Dendritic cell treated with granulocyte-macrophage colony-stimulating factor and Interleukin-4, amounts not matched to agents 40 ng/mL and 50 ng/mL, for 4 days (primary cell): ENCODE measurements at regions not wholly inside any gene's neighbourhood (a gene's known extent, or its start where the extent isn't known, plus 50 kb on each side); places are given as distances from the start of the nearest gene placed in this dataset.

Source experiments
- H3K27ac Mint-ChIP-seq: one replicate; pipeline ENCODE4 v1.8.0; 2022; ENCODE audit warnings: mild to moderate bottlenecking, mixed read lengths
- H3K27me3 Mint-ChIP-seq: one replicate; pipeline ENCODE4 v1.8.0; 2022; ENCODE audit warnings: mild to moderate bottlenecking, mixed read lengths
- H3K36me3 Mint-ChIP-seq: one replicate; pipeline ENCODE4 v1.8.0; 2022; ENCODE audit warnings: low read depth, mixed read lengths
- H3K4me1 Mint-ChIP-seq: one replicate; pipeline ENCODE4 v1.8.0; 2022; ENCODE audit warnings: low read depth, mixed read lengths
- H3K4me3 Mint-ChIP-seq: one replicate; pipeline ENCODE4 v1.8.0; 2022; ENCODE audit warnings: mild to moderate bottlenecking, moderate library complexity, mixed read lengths
- H3K9me3 Mint-ChIP-seq: one replicate; pipeline ENCODE4 v1.8.0; 2022; ENCODE audit warnings: mixed read lengths
- intact Hi-C: fragments of 100-400 bp; cut with micrococcal nuclease; formaldehyde crosslinking; loops from one replicate; pipeline ENCODE4 v1.15.0; 2022

DNA sequence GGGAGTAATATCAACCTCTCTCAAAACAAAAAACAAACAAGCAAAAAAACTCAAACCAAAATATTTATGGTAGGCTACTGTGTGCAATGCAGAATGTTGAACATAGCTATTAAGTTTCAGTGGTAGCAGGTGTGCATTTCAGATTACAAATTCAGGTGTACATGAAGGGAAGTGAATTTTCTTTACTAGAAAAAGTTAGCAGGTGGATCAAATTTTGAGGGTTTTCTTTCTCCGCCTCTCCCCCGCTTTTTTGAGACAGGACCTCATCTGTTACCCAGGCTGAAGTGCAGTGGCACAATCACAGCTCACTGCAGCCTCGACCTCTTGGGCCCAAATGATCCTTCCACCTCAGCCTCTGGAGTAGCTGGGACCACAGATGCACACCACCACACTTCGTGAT is 109.7 kb upstream of the GOLIM4 start:
- no peak overlapping the region for H3K27ac Mint-ChIP-seq

DNA sequence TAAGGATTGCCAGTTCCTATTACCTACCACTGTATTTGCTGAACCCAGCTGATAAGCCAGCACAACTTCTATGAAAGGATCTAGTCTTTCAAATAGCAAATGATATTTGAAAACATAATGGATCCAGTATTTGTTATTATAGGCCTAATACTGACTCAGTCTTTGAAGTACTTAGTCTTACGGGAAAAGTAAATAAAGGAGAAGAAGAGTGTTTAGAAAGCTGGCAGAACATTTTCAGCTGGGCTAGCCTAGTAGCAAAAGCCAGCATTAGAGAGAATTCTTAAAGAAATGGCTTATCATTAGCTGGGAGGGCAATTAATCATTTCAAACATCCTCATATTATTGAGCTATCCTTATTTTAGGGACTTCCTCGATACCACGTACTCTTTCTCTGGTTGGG is 101.4 kb upstream of the GOLIM4 start:
- Mint-ChIP-seq H3K36me3 (no peaks in the 10 kb centered on the region), H3K4me3 (no peak overlapping the region), H3K27me3 (no peaks in the 10 kb centered on the region), H3K27ac (no peak overlapping the region), H3K9me3 (no peaks in the 10 kb centered on the region), H3K4me1 (no peaks in the 10 kb centered on the region)
- intact Hi-C loops: no loop called here

More for the DNA sequence above, 109.7 kb upstream of the GOLIM4 start:
- Mint-ChIP-seq H3K36me3 (no peaks in the 10 kb centered on the region), H3K9me3 (no peaks in the 10 kb centered on the region), H3K27me3 (no peaks in the 10 kb centered on the region), H3K4me3 (no peak overlapping the region), H3K4me1 (no peaks in the 10 kb centered on the region)
- intact Hi-C loops: no loop called here

GRCh38 chr3:168191856-168192255 is 96.1 kb upstream of the GOLIM4 start:
- no peak overlapping the region for H3K4me3 Mint-ChIP-seq
- no peaks in the 10 kb centered on the region for H3K27me3 Mint-ChIP-seq
- no peak overlapping the region for H3K27ac Mint-ChIP-seq
- H3K4me1 Mint-ChIP-seq: no peaks in the 10 kb centered on the region
- no peaks in the 10 kb centered on the region for H3K9me3 Mint-ChIP-seq
- no peaks in the 10 kb centered on the region for H3K36me3 Mint-ChIP-seq
- intact Hi-C loops: no loop called here

- no peaks in the 10 kb centered on the region for H3K27me3 Mint-ChIP-seq
- H3K9me3 Mint-ChIP-seq: no peaks in the 10 kb centered on the region
- intact Hi-C loops: no loop called here
- no peaks in the 10 kb centered on the region for H3K4me1 Mint-ChIP-seq
- H3K27ac Mint-ChIP-seq: no peak overlapping the region
- H3K36me3 Mint-ChIP-seq: no peaks in the 10 kb centered on the region
- no peak overlapping the region for H3K4me3 Mint-ChIP-seq
These were observed 91.5 kb upstream of the GOLIM4 start for GRCh38 chr3:168187233-168187632.

DNA sequence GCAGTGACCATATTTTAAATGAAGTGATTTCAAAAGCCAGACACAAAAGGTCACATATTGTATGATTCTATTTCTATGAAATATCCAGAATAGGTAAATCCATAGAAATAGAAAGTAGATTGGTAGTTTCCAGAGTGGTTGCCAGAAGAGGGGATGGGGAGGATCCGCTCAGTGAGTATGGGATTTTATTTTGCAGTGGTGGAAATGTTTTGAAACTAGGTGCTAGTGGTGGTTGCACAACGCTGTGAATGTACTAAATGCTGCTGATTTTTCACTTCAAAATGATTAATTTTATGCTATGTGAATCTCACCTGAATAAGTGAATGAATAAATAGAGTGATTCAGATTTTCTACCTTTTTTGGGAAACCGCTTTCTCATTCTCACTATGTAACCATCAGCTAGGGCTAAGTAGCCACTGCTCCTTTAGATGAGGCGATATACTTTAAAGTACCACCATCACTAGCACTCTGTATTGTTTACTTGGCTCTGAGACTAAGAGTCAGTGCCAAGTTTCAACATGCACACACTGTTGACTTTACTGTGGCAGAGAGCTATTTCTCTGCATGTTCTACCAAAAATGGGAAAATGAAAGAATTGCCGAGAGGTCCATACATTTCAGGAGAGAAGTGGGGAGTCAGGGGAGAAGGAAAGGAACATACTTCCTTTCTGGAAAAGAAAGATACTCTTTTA is 90.7 kb upstream of the GOLIM4 start:
- H3K27me3 Mint-ChIP-seq: no peaks in the 10 kb centered on the region
- no peak overlapping the region for H3K27ac Mint-ChIP-seq
- no peaks in the 10 kb centered on the region for H3K9me3 Mint-ChIP-seq
- H3K4me1 Mint-ChIP-seq: no peaks in the 10 kb centered on the region
- H3K4me3 Mint-ChIP-seq: no peak overlapping the region
- no peaks in the 10 kb centered on the region for H3K36me3 Mint-ChIP-seq
- intact Hi-C loops: no loop called here

GRCh38 chr3:168183774-168184173 is 88.0 kb upstream of the GOLIM4 start:
- no peaks in the 10 kb centered on the region for H3K36me3 Mint-ChIP-seq
- no peaks in the 10 kb centered on the region for H3K9me3 Mint-ChIP-seq
- H3K4me3 Mint-ChIP-seq: no peak overlapping the region
- no peaks in the 10 kb centered on the region for H3K4me1 Mint-ChIP-seq
- H3K27ac Mint-ChIP-seq: no peak overlapping the region
- intact Hi-C loops: no loop called here
- no peaks in the 10 kb centered on the region for H3K27me3 Mint-ChIP-seq

- no peak overlapping the region for H3K27ac Mint-ChIP-seq
- no peaks in the 10 kb centered on the region for H3K4me1 Mint-ChIP-seq
- no peaks in the 10 kb centered on the region for H3K9me3 Mint-ChIP-seq
- intact Hi-C loops: loop anchor here (5.0 kb wide), 2 partner anchors 241 to 331 kb away; no protein-coding TSS in a partner anchor
- no peak overlapping the region for H3K4me3 Mint-ChIP-seq
- no peaks in the 10 kb centered on the region for H3K36me3 Mint-ChIP-seq
- H3K27me3 Mint-ChIP-seq: no peaks in the 10 kb centered on the region
These were observed 73.0 kb upstream of the GOLIM4 start for GRCh38 chr3:168168743-168169142.

- H3K4me3 Mint-ChIP-seq: peak overlapping the region; percentile 4
- H3K27ac Mint-ChIP-seq: no peak overlapping the region
- intact Hi-C loops: loop anchor here (1.0 to 5.0 kb wide), 3 partner anchors 118 to 328 kb away; no protein-coding TSS in a partner anchor
- no peaks in the 10 kb centered on the region for H3K36me3 Mint-ChIP-seq
- no peaks in the 10 kb centered on the region for H3K9me3 Mint-ChIP-seq
- H3K4me1 Mint-ChIP-seq: no peaks in the 10 kb centered on the region
- H3K27me3 Mint-ChIP-seq: no peaks in the 10 kb centered on the region
These were observed 69.9 kb upstream of the GOLIM4 start for GRCh38 chr3:168165390-168166269.

DNA sequence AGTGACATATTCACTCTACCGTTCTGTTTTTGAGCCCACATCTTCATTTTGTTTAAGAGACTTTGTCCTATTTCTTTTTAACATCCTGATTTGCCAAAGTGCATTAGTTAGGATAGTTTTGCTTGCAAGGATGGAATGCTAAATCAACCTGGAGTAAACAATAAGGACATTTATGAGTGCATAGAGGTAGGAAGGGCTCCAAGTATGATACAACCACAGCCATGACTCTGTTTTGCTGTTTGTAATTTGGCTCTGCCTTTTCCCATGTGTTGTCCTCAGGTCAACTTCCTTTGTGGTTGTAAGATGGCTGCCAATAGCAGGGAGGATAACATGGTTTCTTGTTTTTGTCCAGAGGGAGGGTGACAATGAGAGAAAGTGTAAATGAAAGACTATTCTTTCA is 66.4 kb upstream of the GOLIM4 start:
- H3K9me3 Mint-ChIP-seq: no peaks in the 10 kb centered on the region
- peaks cover 8% of the 10 kb centered on the region for H3K4me1 Mint-ChIP-seq
- intact Hi-C loops: loop anchor here (2.0 kb wide), 1 partner anchor 67 kb away; the partner anchor contains the start of gene GOLIM4
- H3K27me3 Mint-ChIP-seq: no peaks in the 10 kb centered on the region
- H3K4me3 Mint-ChIP-seq: no peak overlapping the region
- no peak overlapping the region for H3K27ac Mint-ChIP-seq
- no peaks in the 10 kb centered on the region for H3K36me3 Mint-ChIP-seq

- H3K4me1 Mint-ChIP-seq: peaks cover 13% of the 10 kb centered on the region
- H3K9me3 Mint-ChIP-seq: no peaks in the 10 kb centered on the region
- no peaks in the 10 kb centered on the region for H3K36me3 Mint-ChIP-seq
- no peak overlapping the region for H3K27ac Mint-ChIP-seq
- H3K4me3 Mint-ChIP-seq: no peak overlapping the region
- no peaks in the 10 kb centered on the region for H3K27me3 Mint-ChIP-seq
- intact Hi-C loops: loop anchor here (2.0 kb wide), 1 partner anchor 67 kb away; the partner anchor contains the start of gene GOLIM4
These were observed 66.0 kb upstream of the GOLIM4 start for GRCh38 chr3:168161696-168162095.

GRCh38 chr3:168157903-168158302 is 62.2 kb upstream of the GOLIM4 start:
- Mint-ChIP-seq H3K27me3 (peaks cover 2% of the 10 kb centered on the region), H3K27ac (no peak overlapping the region), H3K9me3 (peaks cover 10% of the 10 kb centered on the region), H3K36me3 (no peaks in the 10 kb centered on the region), H3K4me1 (peaks cover 33% of the 10 kb centered on the region), H3K4me3 (no peak overlapping the region)
- intact Hi-C loops: no loop called here

DNA sequence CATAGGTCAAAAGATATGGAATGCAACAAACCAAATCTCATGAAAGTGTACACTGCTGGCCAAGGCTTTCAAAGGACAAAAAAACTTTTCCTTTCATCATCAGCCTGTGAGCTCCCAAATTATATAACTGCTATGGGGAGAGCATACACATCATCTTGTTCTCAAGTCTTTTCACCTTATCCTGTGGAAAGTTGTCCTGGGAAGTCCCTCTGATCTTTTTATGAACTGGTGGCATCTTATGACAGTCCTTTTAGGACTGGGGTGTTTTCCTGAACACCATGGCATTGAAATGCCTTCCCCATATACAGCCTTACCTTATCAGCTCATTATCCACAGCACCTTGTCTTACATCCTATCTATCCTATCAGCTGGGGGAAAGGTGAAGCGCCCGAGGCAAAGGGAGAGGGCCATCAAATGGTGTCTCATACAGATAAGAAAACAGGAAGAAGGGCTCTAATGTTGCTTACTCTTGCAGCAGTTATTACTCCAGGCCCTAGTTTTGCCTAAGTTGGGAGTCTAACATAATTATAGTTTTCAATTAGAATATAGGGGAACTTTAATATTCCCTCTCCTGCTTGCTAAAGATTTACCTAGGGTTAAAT is 61.5 kb upstream of the GOLIM4 start:
- H3K9me3 Mint-ChIP-seq: peaks cover 17% of the 10 kb centered on the region
- H3K27ac Mint-ChIP-seq: peak overlapping the region; percentile 23
- H3K36me3 Mint-ChIP-seq: peaks cover 2% of the 10 kb centered on the region
- intact Hi-C loops: no loop called here
- no peak overlapping the region for H3K4me3 Mint-ChIP-seq
- peaks cover 33% of the 10 kb centered on the region for H3K4me1 Mint-ChIP-seq
- H3K27me3 Mint-ChIP-seq: peaks cover 2% of the 10 kb centered on the region

- intact Hi-C loops: no loop called here
- Mint-ChIP-seq H3K36me3 (peaks cover 4% of the 10 kb centered on the region), H3K4me3 (no peak overlapping the region), H3K4me1 (peaks cover 33% of the 10 kb centered on the region), H3K27ac (peak overlapping the region; percentile 23), H3K27me3 (peaks cover 2% of the 10 kb centered on the region), H3K9me3 (peaks cover 25% of the 10 kb centered on the region)
These were observed 60.8 kb upstream of the GOLIM4 start for GRCh38 chr3:168156479-168156878.

DNA sequence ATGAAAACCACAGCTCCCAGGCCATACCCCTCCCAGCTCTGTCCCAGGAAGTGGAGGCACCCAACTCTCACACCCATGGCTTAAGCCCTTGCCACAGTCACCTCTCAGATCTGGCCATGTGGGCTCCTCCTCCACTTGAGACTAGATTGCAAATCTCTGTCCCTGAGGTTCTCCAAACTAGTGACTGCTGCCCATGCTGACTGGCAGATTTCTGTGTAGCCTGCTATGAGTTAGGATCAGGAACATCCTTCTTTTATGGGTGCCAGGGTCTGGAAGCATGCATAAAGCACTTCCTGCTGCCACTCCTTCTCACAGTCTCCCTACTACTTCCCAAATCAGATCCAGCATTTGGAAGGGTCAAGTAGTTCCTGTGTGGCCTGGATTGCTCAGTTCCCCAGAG is 59.6 kb upstream of the GOLIM4 start:
- Mint-ChIP-seq H3K4me3 (no peak overlapping the region), H3K9me3 (peaks cover 28% of the 10 kb centered on the region), H3K27me3 (peaks cover 2% of the 10 kb centered on the region), H3K27ac (peak overlapping the region; percentile 36), H3K4me1 (peaks cover 33% of the 10 kb centered on the region), H3K36me3 (peaks cover 4% of the 10 kb centered on the region)
- intact Hi-C loops: no loop called here
